ENCODE measurements at regions not wholly inside any gene's neighbourhood (a gene's known extent, or its start where the extent isn't known, plus 50 kb on each side); places are given as distances from the start of the nearest gene placed in this dataset.

DNA sequence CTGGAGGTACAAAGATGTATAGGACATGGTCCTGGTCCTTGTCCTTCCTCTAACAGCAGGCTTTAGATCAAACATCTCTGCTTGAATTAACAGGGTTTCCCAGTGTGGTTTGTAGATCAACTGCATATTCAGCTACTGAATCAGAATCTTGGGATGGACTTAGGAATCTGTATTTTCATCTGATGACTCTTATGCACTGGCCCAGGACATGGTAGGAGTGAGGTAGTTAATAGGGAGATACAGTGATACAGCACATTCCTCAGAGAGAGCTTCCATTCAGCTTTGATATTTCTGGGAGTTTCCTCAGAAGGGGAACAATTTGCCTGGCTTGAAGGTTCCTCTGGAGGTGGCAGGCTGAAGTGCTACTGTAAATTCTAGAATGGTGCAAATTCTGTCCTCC lies 203.1 kb downstream of the LARP7 start:
- Histone ChIP-seq H3K9me3 (no peaks in the 10 kb centered on the region), H3K27ac (replicated peaks in 1 of 4) (no peak overlapping the region), H3K36me3 (no peaks in the 10 kb centered on the region), H3K27me3 (no peaks in the 10 kb centered on the region), H3K4me3 (no peak overlapping the region), H3K4me1 (peaks cover 0 to 12% (median 0%) of the 10 kb centered on the region in 4 donors)
- intact Hi-C loops (cut with DNase I), result no loop called here
- TF ChIP-seq POLR2A (IDR thresholded peaks at IDR 0.05; ENCODE audit: low read depth) (no peak), EP300 (IDR thresholded peaks at IDR 0.05) (no peak), POLR2AphosphoS5 (IDR thresholded peaks at IDR 0.05) (no peak)
- TF ChIP-seq, protein P1, sequence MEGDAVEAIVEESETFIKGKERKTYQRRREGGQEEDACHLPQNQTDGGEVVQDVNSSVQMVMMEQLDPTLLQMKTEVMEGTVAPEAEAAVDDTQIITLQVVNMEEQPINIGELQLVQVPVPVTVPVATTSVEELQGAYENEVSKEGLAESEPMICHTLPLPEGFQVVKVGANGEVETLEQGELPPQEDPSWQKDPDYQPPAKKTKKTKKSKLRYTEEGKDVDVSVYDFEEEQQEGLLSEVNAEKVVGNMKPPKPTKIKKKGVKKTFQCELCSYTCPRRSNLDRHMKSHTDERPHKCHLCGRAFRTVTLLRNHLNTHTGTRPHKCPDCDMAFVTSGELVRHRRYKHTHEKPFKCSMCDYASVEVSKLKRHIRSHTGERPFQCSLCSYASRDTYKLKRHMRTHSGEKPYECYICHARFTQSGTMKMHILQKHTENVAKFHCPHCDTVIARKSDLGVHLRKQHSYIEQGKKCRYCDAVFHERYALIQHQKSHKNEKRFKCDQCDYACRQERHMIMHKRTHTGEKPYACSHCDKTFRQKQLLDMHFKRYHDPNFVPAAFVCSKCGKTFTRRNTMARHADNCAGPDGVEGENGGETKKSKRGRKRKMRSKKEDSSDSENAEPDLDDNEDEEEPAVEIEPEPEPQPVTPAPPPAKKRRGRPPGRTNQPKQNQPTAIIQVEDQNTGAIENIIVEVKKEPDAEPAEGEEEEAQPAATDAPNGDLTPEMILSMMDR (IDR thresholded peaks at IDR 0.05), result no peak
- DNase-seq (ENCODE audit: extremely low spot score), result no peak

DNA sequence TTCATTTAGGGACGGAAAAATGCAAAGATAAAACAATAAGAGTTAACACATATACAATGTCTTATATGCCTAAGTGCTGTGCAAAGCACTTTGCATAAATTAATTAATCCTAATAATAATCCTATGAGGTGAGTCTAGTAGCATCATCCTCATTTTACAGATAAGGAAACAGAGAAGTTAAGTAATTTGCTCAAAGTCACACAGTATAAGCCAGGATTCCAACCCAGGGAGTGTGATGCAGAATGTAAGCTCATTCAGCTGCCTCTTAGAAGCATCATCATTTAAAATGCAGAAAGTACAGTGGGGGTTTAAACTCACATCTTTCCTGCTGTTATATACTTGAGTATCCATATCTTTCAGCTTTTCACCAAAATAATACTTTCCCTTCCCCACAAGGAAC lies 203.7 kb downstream of the LARP7 start:
- no peak for TF ChIP-seq EP300 (IDR thresholded peaks at IDR 0.05)
- H3K4me1 ChIP-seq, result peaks cover 0 to 12% (median 0%) of the 10 kb centered on the region in 4 donors
- H3K36me3 ChIP-seq, result no peaks in the 10 kb centered on the region
- H3K27me3 ChIP-seq, result no peaks in the 10 kb centered on the region
- no peak overlapping the region for H3K4me3 ChIP-seq
- no peaks in the 10 kb centered on the region for H3K9me3 ChIP-seq
- H3K27ac ChIP-seq (replicated peaks in 1 of 4), result no peak overlapping the region
- intact Hi-C loops (cut with DNase I), result no loop called here
- 88% methylated on average over 1 of the region's 1 CpG for WGBS
- DNase-seq (ENCODE audit: extremely low spot score), result no peak

DNA sequence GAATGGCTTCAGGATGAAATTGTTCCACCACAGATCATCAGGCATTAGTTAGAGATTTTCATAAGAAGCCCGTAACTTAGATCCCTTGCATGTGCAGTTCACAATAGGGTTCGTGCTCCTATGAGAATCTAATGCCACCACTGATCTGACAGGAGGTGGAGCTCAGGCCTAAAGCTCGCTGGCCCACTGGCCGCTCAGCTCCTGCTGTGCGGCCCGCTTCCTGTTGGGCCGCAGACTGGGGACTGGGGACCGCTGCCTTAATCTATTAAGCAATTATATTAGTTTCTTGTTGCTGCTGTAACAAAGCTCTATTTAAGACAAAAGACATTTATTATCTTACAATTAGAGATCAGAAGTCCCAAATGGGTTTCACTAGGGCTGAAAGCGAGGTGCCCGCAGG lies 205.6 kb downstream of the LARP7 start:
- Histone ChIP-seq H3K27ac (replicated peaks in 1 of 4) (no peak overlapping the region), H3K4me3 (no peak overlapping the region), H3K4me1 (peaks cover 0 to 12% (median under 1%) of the 10 kb centered on the region in 4 donors), H3K9me3 (no peaks in the 10 kb centered on the region), H3K36me3 (no peaks in the 10 kb centered on the region), H3K27me3 (no peaks in the 10 kb centered on the region)
- WGBS, result 97% methylated on average over 9 of the region's 10 CpGs
- intact Hi-C loops (cut with DNase I), result no loop called here
- no peak for TF ChIP-seq POLR2AphosphoS5 (IDR thresholded peaks at IDR 0.05)
- TF ChIP-seq, protein P1 (IDR thresholded peaks at IDR 0.05), result no peak
- TF ChIP-seq POLR2A (IDR thresholded peaks at IDR 0.05; ENCODE audit: low read depth), result no peak
- TF ChIP-seq EP300 (IDR thresholded peaks at IDR 0.05), result no peak
- no peak for DNase-seq (ENCODE audit: extremely low spot score)

DNA sequence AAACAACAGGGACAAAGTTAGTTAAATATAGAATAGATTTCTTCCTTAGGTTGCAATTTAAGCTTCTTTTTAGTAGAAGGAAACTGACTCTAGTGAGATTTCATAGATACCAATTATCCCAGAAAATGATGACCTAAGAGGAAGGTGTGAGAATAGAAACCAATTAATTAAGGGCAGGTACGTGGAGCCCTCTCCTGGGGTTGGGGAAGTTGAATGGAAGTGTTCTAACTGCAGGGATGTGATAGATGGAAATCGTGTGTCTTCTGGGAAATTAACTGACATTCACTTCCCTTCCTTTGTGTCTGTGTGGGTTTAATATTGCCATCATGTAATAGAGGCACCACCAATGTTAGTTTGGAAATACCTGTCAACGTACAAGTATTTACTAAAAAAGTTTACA lies 204.1 kb upstream of the ANK2 start:
- Histone ChIP-seq H3K4me1 (peaks cover 10 to 19% (median 17%) of the 10 kb centered on the region in 4 donors), H3K36me3 (no peaks in the 10 kb centered on the region), H3K9me3 (no peaks in the 10 kb centered on the region), H3K4me3 (no peak overlapping the region), H3K27ac (replicated peaks in 1 of 4) (no peak overlapping the region), H3K27me3 (no peaks in the 10 kb centered on the region)
- 85% methylated on average over 3 of the region's 3 CpGs for WGBS
- no peak for DNase-seq (ENCODE audit: extremely low spot score)
- TF ChIP-seq POLR2A (IDR thresholded peaks at IDR 0.05; ENCODE audit: low read depth) (no peak), POLR2AphosphoS5 (IDR thresholded peaks at IDR 0.05) (no peak), EP300 (IDR thresholded peaks at IDR 0.05) (no peak)
- TF ChIP-seq, protein P1 (IDR thresholded peaks at IDR 0.05), result no peak
- intact Hi-C loops (cut with DNase I), result no loop called here

DNA sequence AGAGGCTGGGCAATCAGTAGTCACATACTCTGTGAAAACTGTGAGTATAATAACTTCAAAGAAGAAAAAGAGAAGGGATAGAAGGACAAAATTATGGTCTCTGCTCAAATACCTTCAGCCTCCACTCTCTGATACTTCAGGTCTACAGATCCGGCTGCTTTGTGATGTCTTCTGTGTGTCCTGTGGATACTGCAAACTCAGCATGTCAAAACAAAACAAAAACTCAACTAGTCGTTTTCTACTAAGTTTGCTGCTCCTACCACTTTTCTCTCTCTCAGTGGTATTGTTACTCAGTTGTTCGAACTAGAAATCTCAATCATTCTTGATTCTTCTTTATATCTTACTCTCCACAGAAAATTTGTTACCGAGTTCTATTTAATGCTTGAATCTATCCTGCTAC lies 202.4 kb upstream of the ANK2 start:
- no peak overlapping the region for H3K4me3 ChIP-seq
- 97% methylated on average over 4 of the region's 4 CpGs for WGBS
- DNase-seq (ENCODE audit: extremely low spot score), result no peak
- H3K27ac ChIP-seq (replicated peaks in 1 of 4), result no peak overlapping the region
- no peaks in the 10 kb centered on the region for H3K27me3 ChIP-seq
- TF ChIP-seq POLR2A (IDR thresholded peaks at IDR 0.05; ENCODE audit: low read depth) (no peak), POLR2AphosphoS5 (IDR thresholded peaks at IDR 0.05) (no peak), EP300 (IDR thresholded peaks at IDR 0.05) (no peak)
- TF ChIP-seq, protein P1 (IDR thresholded peaks at IDR 0.05), result no peak
- intact Hi-C loops (cut with DNase I), result no loop called here
- H3K36me3 ChIP-seq, result no peaks in the 10 kb centered on the region
- no peaks in the 10 kb centered on the region for H3K9me3 ChIP-seq
- peaks cover 10 to 18% (median 16%) of the 10 kb centered on the region in 4 donors for H3K4me1 ChIP-seq
